ENCODE measurements at regions not wholly inside any gene's neighbourhood (a gene's known extent, or its start where the extent isn't known, plus 50 kb on each side); places are given as distances from the start of the nearest gene placed in this dataset.

- no peak for TF ChIP-seq CTCF (IDR thresholded peaks at IDR 0.05; ENCODE audit: low read depth, low read length)
- ChIA-PET POLR2A (no interaction called here), CTCF (no interaction called here)
These were observed 82.4 kb upstream of the ZIC3 start for GRCh38 chrX:137483554-137483953.

DNA sequence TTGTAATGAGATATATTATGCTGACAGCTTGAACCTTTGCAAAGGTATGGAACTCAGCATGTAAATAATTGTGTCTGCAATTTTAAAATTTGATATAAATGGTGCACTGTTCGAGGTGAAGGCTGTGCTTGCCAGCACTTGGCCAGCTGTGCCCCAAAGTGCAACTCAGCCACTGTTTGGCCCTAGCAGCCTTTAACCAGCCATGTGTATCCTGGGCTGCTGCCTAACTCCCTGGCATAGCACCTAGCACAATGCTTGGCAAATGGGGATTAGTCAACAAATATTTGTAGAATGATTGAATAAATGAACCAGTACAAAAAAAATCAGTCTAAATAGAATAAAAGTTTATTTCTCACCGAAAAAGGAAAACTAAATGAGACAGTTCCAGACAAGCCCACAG lies 83.8 kb upstream of the ZIC3 start:
- ChIA-PET CTCF (no interaction called here), POLR2A (no interaction called here)
- DNase-seq (ENCODE audit: low read depth, low spot score): no peak
- Histone ChIP-seq H3K27me3 (ENCODE audit: control insufficient read depth, insufficient read depth, low read length) (no peaks in the 10 kb centered on the region), H3K9me3 (ENCODE audit: control insufficient read depth, insufficient read depth, low read length) (no peaks in the 10 kb centered on the region), H3K4me3 (ENCODE audit: low read depth, low read length) (no peak overlapping the region), H3K27ac (ENCODE audit: low read depth, low read length) (no peak overlapping the region)
- no peak for TF ChIP-seq CTCF (IDR thresholded peaks at IDR 0.05; ENCODE audit: low read depth, low read length)

More at GRCh38 chrX:137483554-137483953, 82.4 kb upstream of the ZIC3 start:
- Histone ChIP-seq H3K4me3 (ENCODE audit: low read depth, low read length) (no peak overlapping the region), H3K27me3 (ENCODE audit: control insufficient read depth, insufficient read depth, low read length) (no peaks in the 10 kb centered on the region), H3K27ac (ENCODE audit: low read depth, low read length) (no peak overlapping the region), H3K9me3 (ENCODE audit: control insufficient read depth, insufficient read depth, low read length) (no peaks in the 10 kb centered on the region)
- DNase-seq (ENCODE audit: low read depth, low spot score): no peak

DNA sequence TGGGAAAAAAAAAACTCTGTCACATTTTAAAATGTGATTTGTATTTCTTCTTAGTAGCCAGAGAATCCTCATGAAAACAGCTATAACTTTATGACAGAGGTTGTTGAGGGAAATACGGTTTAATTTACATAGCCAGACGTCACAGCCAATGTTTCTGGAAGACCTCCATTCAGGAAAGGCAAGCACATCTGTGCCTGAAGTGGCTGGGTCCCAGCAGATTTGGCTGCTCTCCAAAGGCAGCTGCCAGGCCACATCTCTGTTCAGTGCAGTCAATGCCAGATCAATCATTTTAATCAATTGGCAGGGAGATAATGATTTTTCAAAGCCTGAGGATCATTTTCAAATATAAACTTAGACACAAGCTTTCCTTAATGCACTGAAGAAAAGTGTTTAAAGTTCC lies 86.5 kb upstream of the ZIC3 start:
- no peaks in the 10 kb centered on the region for H3K9me3 ChIP-seq (ENCODE audit: control insufficient read depth, insufficient read depth, low read length)
- DNase-seq (ENCODE audit: low read depth, low spot score): no peak
- POLR2A ChIA-PET: no interaction called here

GRCh38 chrX:137441711-137442110 lies 124.2 kb upstream of the ZIC3 start:
- Histone ChIP-seq H3K9me3 (ENCODE audit: control insufficient read depth, insufficient read depth, low read length) (no peaks in the 10 kb centered on the region; the same call in 1 of the 2 replicates), H3K4me3 (ENCODE audit: low read depth, low read length) (no peak overlapping the region), H3K27me3 (ENCODE audit: control insufficient read depth, insufficient read depth, low read length) (no peaks in the 10 kb centered on the region), H3K27ac (ENCODE audit: low read depth, low read length) (no peak overlapping the region)
- no peak for DNase-seq (ENCODE audit: low read depth, low spot score)
- TF ChIP-seq CTCF (IDR thresholded peaks at IDR 0.05; ENCODE audit: low read depth, low read length): no peak
- CTCF ChIA-PET: no interaction called here
- POLR2A ChIA-PET: no interaction called here

More for the DNA sequence above, 86.5 kb upstream of the ZIC3 start:
- Histone ChIP-seq H3K27ac (ENCODE audit: low read depth, low read length) (no peak overlapping the region), H3K4me3 (ENCODE audit: low read depth, low read length) (no peak overlapping the region), H3K27me3 (ENCODE audit: control insufficient read depth, insufficient read depth, low read length) (no peaks in the 10 kb centered on the region)
- TF ChIP-seq CTCF (IDR thresholded peaks at IDR 0.05; ENCODE audit: low read depth, low read length): no peak
- CTCF ChIA-PET: no interaction called here

DNA sequence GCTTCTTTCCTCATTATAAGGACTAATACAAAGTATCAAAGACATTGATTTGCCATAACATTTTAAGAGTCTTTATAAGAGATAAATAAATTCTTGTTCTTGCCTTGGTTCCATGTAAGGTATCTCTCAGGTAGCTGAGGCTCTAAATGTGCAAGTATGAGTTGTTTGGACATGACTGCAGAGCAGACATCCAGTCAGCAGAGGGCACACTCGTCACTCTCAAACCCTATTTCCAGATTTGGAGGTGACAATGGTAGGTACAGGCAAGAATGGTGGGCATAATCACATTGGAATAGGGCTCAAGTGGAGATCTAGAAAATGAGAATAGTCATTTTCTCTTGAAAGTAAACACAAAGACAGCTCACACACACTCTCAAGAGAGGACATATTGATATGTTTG lies 133.3 kb upstream of the ZIC3 start:
- no peak for DNase-seq (ENCODE audit: low read depth, low spot score)
- ChIA-PET CTCF (no interaction called here), POLR2A (no interaction called here)
- Histone ChIP-seq H3K27me3 (ENCODE audit: control insufficient read depth, insufficient read depth, low read length) (peaks cover 13% of the 10 kb centered on the region), H3K9me3 (ENCODE audit: control insufficient read depth, insufficient read depth, low read length) (no peaks in the 10 kb centered on the region; the same call in 1 of the 2 replicates), H3K4me3 (ENCODE audit: low read depth, low read length) (no peak overlapping the region), H3K27ac (ENCODE audit: low read depth, low read length) (no peak overlapping the region)
- TF ChIP-seq CTCF (IDR thresholded peaks at IDR 0.05; ENCODE audit: low read depth, low read length): no peak

Measured in AG04450 (cell line).